ENCODE measurements at regions not wholly inside any gene's neighbourhood (a gene's known extent, or its start where the extent isn't known, plus 50 kb on each side); places are given as distances from the start of the nearest gene placed in this dataset.

GRCh38 chr13:29922896-29923295 lies 72.5 kb upstream of the UBL3 start:
- TF ChIP-seq CTCF (IDR thresholded peaks at IDR 0.05) (no peak), POLR2A (IDR thresholded peaks at IDR 0.05) (no peak)
